SK-MEL-5 (cell line): ENCODE measurements at regions not wholly inside any gene's neighbourhood (a gene's known extent, or its start where the extent isn't known, plus 50 kb on each side); places are given as distances from the start of the nearest gene placed in this dataset.
"Not testable (repeated sequence)": the region's sequence is repeated elsewhere in the genome, so short reads cannot be mapped to it uniquely, and the experiment has no call there.

Source experiments
- DNase-seq: peaks from one replicate; pipeline ENCODE4 v3.0.0-alpha.2; 2016; ENCODE audit warnings: low read depth, low spot score
- in situ Hi-C: cut with HindIII; loops from 2 replicates; pipeline ENCODE4 v1.10.0; 2016; ENCODE audit warnings: low sequenced_read_pairs, high pct_unique_total_duplicates, low pct_unique_long_range_greater_than_20kb

GRCh38 chr2:136715146-136715545, 50.2 kb upstream of the THSD7B start:
- in situ Hi-C loops, result no loop called here
- DNase-seq, result no peak

- no peak for DNase-seq
- in situ Hi-C loops, result no loop called here
Measured at GRCh38 chr2:136714452-136714951, 50.8 kb upstream of the THSD7B start.

- in situ Hi-C loops, result no loop called here
- DNase-seq, result no peak
Measured at GRCh38 chr2:136713739-136714138, 51.6 kb upstream of the THSD7B start.

GRCh38 chr2:136705336-136705735, 60.0 kb upstream of the THSD7B start:
- in situ Hi-C loops, result no loop called here
- DNase-seq, result no peak

- in situ Hi-C loops, result no loop called here
- DNase-seq, result no peak
Measured at GRCh38 chr2:136703214-136703613, 62.1 kb upstream of the THSD7B start.

- no peak for DNase-seq
- in situ Hi-C loops, result no loop called here
Measured at GRCh38 chr2:136696438-136696837, 68.9 kb upstream of the THSD7B start.

- in situ Hi-C loops, result no loop called here
- no peak for DNase-seq
Measured at GRCh38 chr2:136693966-136694365, 71.4 kb upstream of the THSD7B start.

- DNase-seq, in situ Hi-C loops: not testable (repeated sequence)
Measured at GRCh38 chr2:136680079-136680478, 85.3 kb upstream of the THSD7B start.

GRCh38 chr2:136665736-136666135, 99.6 kb upstream of the THSD7B start:
- no peak for DNase-seq
- in situ Hi-C loops, result no loop called here

GRCh38 chr2:136664713-136665405, 100.5 kb upstream of the THSD7B start:
- no peak for DNase-seq

GRCh38 chr2:136658201-136658600, 107.1 kb upstream of the THSD7B start:
- in situ Hi-C loops, result no loop called here
- DNase-seq, result no peak

More at GRCh38 chr2:136664713-136665405, 100.5 kb upstream of the THSD7B start:
- in situ Hi-C loops, result no loop called here

GRCh38 chr2:136653861-136654260, 111.5 kb upstream of the THSD7B start:
- no peak for DNase-seq
- in situ Hi-C loops, result no loop called here

- no peak for DNase-seq
- in situ Hi-C loops, result no loop called here
Measured at GRCh38 chr2:136651456-136652010, 113.8 kb upstream of the THSD7B start.

GRCh38 chr2:136647039-136647438, 118.3 kb upstream of the THSD7B start:
- in situ Hi-C loops, result no loop called here
- DNase-seq, result no peak

GRCh38 chr2:136645236-136645828, 120.0 kb upstream of the THSD7B start:
- DNase-seq, result no peak
- in situ Hi-C loops, result no loop called here

GRCh38 chr2:136639651-136640050, 125.7 kb upstream of the THSD7B start:
- no peak for DNase-seq
- in situ Hi-C loops, result no loop called here

- no peak for DNase-seq
- in situ Hi-C loops, result no loop called here
Measured at GRCh38 chr2:136638193-136638592, 127.2 kb upstream of the THSD7B start.

- in situ Hi-C loops, result no loop called here
- no peak for DNase-seq
Measured at GRCh38 chr2:136637402-136637801, 127.9 kb upstream of the THSD7B start.

GRCh38 chr2:136628490-136628889, 136.9 kb upstream of the THSD7B start:
- DNase-seq, result no peak
- in situ Hi-C loops, result no loop called here
